Tongue (tissue), 1 donor: ENCODE measurements at regions not wholly inside any gene's neighbourhood (a gene's known extent, or its start where the extent isn't known, plus 50 kb on each side); places are given as distances from the start of the nearest gene placed in this dataset.
"Not testable (repeated sequence)": the region's sequence is repeated elsewhere in the genome, so short reads cannot be mapped to it uniquely, and the experiment has no call there.

ENCODE experiments used
- DNase-seq: peaks from one replicate; pipeline ENCODE4 v3.0.0-alpha.2; 2015

GRCh38 chr7:118945911-118946682 is 721.6 kb downstream of the ANKRD7 start:
- no peak for DNase-seq

- DNase-seq, result no peak
These were observed 724.0 kb downstream of the ANKRD7 start for GRCh38 chr7:118948508-118948907.

- DNase-seq, result no peak
These were observed 724.5 kb downstream of the ANKRD7 start for GRCh38 chr7:118949031-118949430.

GRCh38 chr7:118956285-118956684 is 731.8 kb downstream of the ANKRD7 start:
- DNase-seq, result not testable (repeated sequence)

GRCh38 chr7:118969370-118969769 is 744.9 kb downstream of the ANKRD7 start:
- DNase-seq, result no peak

- no peak for DNase-seq
These were observed 747.2 kb downstream of the ANKRD7 start for GRCh38 chr7:118971706-118972105.

GRCh38 chr7:118974836-118975235 is 750.3 kb downstream of the ANKRD7 start:
- DNase-seq, result no peak

- no peak for DNase-seq
These were observed 770.8 kb downstream of the ANKRD7 start for GRCh38 chr7:118995350-118995749.

- peak; percentile 30 for DNase-seq
These were observed 782.7 kb downstream of the ANKRD7 start for GRCh38 chr7:119007236-119007635.

GRCh38 chr7:119010635-119011034 is 786.1 kb downstream of the ANKRD7 start:
- DNase-seq, result no peak

GRCh38 chr7:119026391-119026790 is 801.9 kb downstream of the ANKRD7 start:
- no peak for DNase-seq

GRCh38 chr7:119028736-119029135 is 804.2 kb downstream of the ANKRD7 start:
- DNase-seq, result no peak

GRCh38 chr7:119032136-119032535 is 807.6 kb downstream of the ANKRD7 start:
- not testable (repeated sequence) for DNase-seq

- no peak for DNase-seq
These were observed 809.1 kb downstream of the ANKRD7 start for GRCh38 chr7:119033641-119034040.

- peak; percentile 12 for DNase-seq
These were observed 813.4 kb downstream of the ANKRD7 start for GRCh38 chr7:119037941-119038340.

GRCh38 chr7:119046068-119046467 is 821.6 kb downstream of the ANKRD7 start:
- DNase-seq, result no peak

GRCh38 chr7:119065966-119066365 is 841.5 kb downstream of the ANKRD7 start:
- DNase-seq, result no peak

- no peak for DNase-seq
These were observed 861.5 kb downstream of the ANKRD7 start for GRCh38 chr7:119086026-119086425.

- no peak for DNase-seq
These were observed 866.3 kb downstream of the ANKRD7 start for GRCh38 chr7:119090851-119091250.

- DNase-seq, result no peak
These were observed 872.2 kb downstream of the ANKRD7 start for GRCh38 chr7:119096683-119097082.

GRCh38 chr7:119100611-119101258 is 876.2 kb downstream of the ANKRD7 start:
- peak; percentile 34 for DNase-seq

GRCh38 chr7:119102291-119102690 is 877.8 kb downstream of the ANKRD7 start:
- no peak for DNase-seq

- DNase-seq, result no peak
These were observed 880.9 kb downstream of the ANKRD7 start for GRCh38 chr7:119105381-119105780.

GRCh38 chr7:119123326-119123725 is 898.8 kb downstream of the ANKRD7 start:
- DNase-seq, result no peak
